ENCODE measurements at regions not wholly inside any gene's neighbourhood (a gene's known extent, or its start where the extent isn't known, plus 50 kb on each side); places are given as distances from the start of the nearest gene placed in this dataset.

GRCh38 chr4:161287678-161288352 is 876.0 kb downstream of the FSTL5 start:
- H3K79me2 ChIP-seq: no peaks in the 10 kb centered on the region
- H3K36me3 ChIP-seq (replicated peaks; ENCODE audit: insufficient read depth, low read depth): no peaks in the 10 kb centered on the region
- H3K4me1 ChIP-seq (ENCODE audit: insufficient read depth): no peaks in the 10 kb centered on the region
- no peak for DNase-seq (ENCODE audit: low spot score)
- H3K27ac ChIP-seq: no peak overlapping the region
- no peak overlapping the region for H3K4me3 ChIP-seq
- no peaks in the 10 kb centered on the region for H3K27me3 ChIP-seq
- H4K20me1 ChIP-seq (ENCODE audit: insufficient read depth, poor library complexity, severe bottlenecking): no peaks in the 10 kb centered on the region
- WGBS (ENCODE audit: low lambda C conversion rate, missing lambda C conversion rate): 91% methylated on average over 6 of the region's 6 CpGs
- H3K4me2 ChIP-seq: no peak overlapping the region
- TF ChIP-seq EZH2 (IDR thresholded peaks at IDR 0.05; ENCODE audit: borderline replicate concordance): no peak
- TF ChIP-seq, protein P1, sequence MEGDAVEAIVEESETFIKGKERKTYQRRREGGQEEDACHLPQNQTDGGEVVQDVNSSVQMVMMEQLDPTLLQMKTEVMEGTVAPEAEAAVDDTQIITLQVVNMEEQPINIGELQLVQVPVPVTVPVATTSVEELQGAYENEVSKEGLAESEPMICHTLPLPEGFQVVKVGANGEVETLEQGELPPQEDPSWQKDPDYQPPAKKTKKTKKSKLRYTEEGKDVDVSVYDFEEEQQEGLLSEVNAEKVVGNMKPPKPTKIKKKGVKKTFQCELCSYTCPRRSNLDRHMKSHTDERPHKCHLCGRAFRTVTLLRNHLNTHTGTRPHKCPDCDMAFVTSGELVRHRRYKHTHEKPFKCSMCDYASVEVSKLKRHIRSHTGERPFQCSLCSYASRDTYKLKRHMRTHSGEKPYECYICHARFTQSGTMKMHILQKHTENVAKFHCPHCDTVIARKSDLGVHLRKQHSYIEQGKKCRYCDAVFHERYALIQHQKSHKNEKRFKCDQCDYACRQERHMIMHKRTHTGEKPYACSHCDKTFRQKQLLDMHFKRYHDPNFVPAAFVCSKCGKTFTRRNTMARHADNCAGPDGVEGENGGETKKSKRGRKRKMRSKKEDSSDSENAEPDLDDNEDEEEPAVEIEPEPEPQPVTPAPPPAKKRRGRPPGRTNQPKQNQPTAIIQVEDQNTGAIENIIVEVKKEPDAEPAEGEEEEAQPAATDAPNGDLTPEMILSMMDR (IDR thresholded peaks at IDR 0.05; ENCODE audit: poor library complexity): no peak
- no peak for TF ChIP-seq EZH2phosphoT487 (IDR thresholded peaks at IDR 0.05; ENCODE audit: low read depth, severe bottlenecking, unreplicated experiment)
- H2AFZ ChIP-seq: no peak overlapping the region
- no peaks in the 10 kb centered on the region for H3K9me2 ChIP-seq (replicated peaks; ENCODE audit: insufficient read depth)
- no peaks in the 10 kb centered on the region for H3K9me3 ChIP-seq (ENCODE audit: low read depth)

DNA sequence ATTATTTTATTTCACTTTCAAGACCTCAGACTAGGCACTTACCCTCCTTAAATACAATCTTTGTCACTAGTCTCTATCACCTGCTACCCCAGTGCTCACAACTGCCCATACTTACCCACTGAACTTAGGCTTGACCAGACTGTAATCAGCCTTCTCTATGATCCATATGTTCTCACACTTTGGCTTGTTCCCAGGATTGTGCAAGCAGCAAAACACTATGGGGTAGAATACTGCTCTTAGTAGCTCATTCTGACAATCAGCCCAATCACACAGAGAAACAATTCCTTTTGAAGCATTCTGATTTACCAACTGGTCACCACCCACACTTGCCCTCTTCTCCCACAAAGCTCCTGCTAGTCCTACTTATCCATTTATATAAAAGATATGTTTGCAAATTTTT is 878.3 kb downstream of the FSTL5 start:
- H3K79me2 ChIP-seq: no peaks in the 10 kb centered on the region
- H3K4me3 ChIP-seq: no peak overlapping the region
- no peak overlapping the region for H3K4me2 ChIP-seq
- H4K20me1 ChIP-seq (ENCODE audit: insufficient read depth, poor library complexity, severe bottlenecking): no peaks in the 10 kb centered on the region
- no peak for DNase-seq (ENCODE audit: low spot score)
- no peaks in the 10 kb centered on the region for H3K4me1 ChIP-seq (ENCODE audit: insufficient read depth)
- no peak overlapping the region for H2AFZ ChIP-seq
- no peaks in the 10 kb centered on the region for H3K36me3 ChIP-seq (replicated peaks; ENCODE audit: insufficient read depth, low read depth)
- H3K9me3 ChIP-seq (ENCODE audit: low read depth): no peaks in the 10 kb centered on the region
- H3K27me3 ChIP-seq: no peaks in the 10 kb centered on the region
- H3K27ac ChIP-seq: no peak overlapping the region
- no peaks in the 10 kb centered on the region for H3K9me2 ChIP-seq (replicated peaks; ENCODE audit: insufficient read depth)
- no peak for TF ChIP-seq EZH2 (IDR thresholded peaks at IDR 0.05; ENCODE audit: borderline replicate concordance)
- no peak for TF ChIP-seq EZH2phosphoT487 (IDR thresholded peaks at IDR 0.05; ENCODE audit: low read depth, severe bottlenecking, unreplicated experiment)
- TF ChIP-seq, protein P1 (IDR thresholded peaks at IDR 0.05; ENCODE audit: poor library complexity): no peak

GRCh38 chr4:161280929-161281328 is 882.9 kb downstream of the FSTL5 start:
- Histone ChIP-seq H2AFZ (no peak overlapping the region), H3K4me1 (ENCODE audit: insufficient read depth) (no peaks in the 10 kb centered on the region), H4K20me1 (ENCODE audit: insufficient read depth, poor library complexity, severe bottlenecking) (no peaks in the 10 kb centered on the region), H3K27ac (no peak overlapping the region), H3K4me3 (no peak overlapping the region), H3K36me3 (replicated peaks; ENCODE audit: insufficient read depth, low read depth) (no peaks in the 10 kb centered on the region), H3K27me3 (no peaks in the 10 kb centered on the region), H3K79me2 (no peaks in the 10 kb centered on the region), H3K9me3 (ENCODE audit: low read depth) (no peaks in the 10 kb centered on the region), H3K4me2 (no peak overlapping the region), H3K9me2 (replicated peaks; ENCODE audit: insufficient read depth) (no peaks in the 10 kb centered on the region)
- WGBS (ENCODE audit: low lambda C conversion rate, missing lambda C conversion rate): 88% methylated on average over 2 of the region's 2 CpGs
- DNase-seq (ENCODE audit: low spot score): no peak
- TF ChIP-seq, protein P1 (IDR thresholded peaks at IDR 0.05; ENCODE audit: poor library complexity): no peak
- TF ChIP-seq EZH2phosphoT487 (IDR thresholded peaks at IDR 0.05; ENCODE audit: low read depth, severe bottlenecking, unreplicated experiment): no peak
- no peak for TF ChIP-seq EZH2 (IDR thresholded peaks at IDR 0.05; ENCODE audit: borderline replicate concordance)
